C4-2B (cell line): ENCODE measurements at regions not wholly inside any gene's neighbourhood (a gene's known extent, or its start where the extent isn't known, plus 50 kb on each side); places are given as distances from the start of the nearest gene placed in this dataset.

Experiments used
- CTCF ChIP-seq: fragments of 450-650 bp; conservative IDR thresholded peaks from 2 replicates; pipeline ENCODE4 v1.5.1; 2017; ENCODE audit warnings: mild to moderate bottlenecking
- ZFX ChIP-seq: fragments of 450-650 bp; IDR thresholded peaks from 2 replicates; pipeline ENCODE4 v1.6.1; 2017

DNA sequence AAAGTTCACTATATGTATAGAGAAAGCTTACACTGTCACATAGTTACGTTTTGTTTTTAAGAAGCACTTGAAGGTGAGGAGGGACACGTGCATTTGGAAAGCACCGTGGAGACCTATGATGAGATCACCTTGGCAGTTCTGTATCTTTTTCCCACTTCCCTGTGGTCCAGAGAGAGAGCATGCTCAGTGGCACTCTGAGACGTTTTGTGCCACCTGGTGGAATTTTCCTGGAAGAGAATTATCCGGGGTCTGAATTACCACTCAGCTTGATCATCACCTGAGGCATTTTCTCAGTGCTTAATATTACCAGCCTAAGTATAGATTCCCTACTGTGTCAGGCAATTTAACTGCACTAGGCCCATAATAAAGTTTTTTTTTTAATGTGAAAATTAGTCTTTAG lies 469.4 kb upstream of the SMIM21 start:
- peak; percentile 61 for TF ChIP-seq CTCF
- TF ChIP-seq ZFX = no peak
